C1 segment of cervical spinal cord (tissue), 14 donors: ENCODE measurements at regions not wholly inside any gene's neighbourhood (a gene's known extent, or its start where the extent isn't known, plus 50 kb on each side); places are given as distances from the start of the nearest gene placed in this dataset.
"Not testable (repeated sequence)": the region's sequence is repeated elsewhere in the genome, so short reads cannot be mapped to it uniquely, and the experiment has no call there.

Experiments
- DNase-seq, 14 donors: peaks; one replicate each; lab custom pipeline; 2025; lab: John Stamatoyannopoulos, UW

DNA sequence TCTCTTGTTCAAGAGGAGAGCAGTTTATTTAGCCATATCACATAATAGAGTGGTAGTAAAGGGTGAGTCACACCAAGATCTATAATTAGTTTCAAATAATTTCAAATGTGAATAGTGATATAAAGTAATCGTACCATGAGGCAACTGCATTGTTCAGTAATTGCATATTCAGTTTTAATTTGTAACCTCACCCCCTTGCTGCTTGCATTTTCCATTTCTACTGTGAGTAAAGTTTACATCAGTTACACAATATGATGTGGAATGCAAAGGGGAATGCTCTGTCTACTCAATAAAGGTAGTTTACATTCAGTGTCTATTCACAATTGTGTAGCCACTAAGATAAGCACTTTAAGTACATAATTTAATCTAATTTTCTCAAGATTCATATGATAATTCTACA lies 1695.7 kb upstream of the SPRY2 start:
- DNase-seq: no peak

DNA sequence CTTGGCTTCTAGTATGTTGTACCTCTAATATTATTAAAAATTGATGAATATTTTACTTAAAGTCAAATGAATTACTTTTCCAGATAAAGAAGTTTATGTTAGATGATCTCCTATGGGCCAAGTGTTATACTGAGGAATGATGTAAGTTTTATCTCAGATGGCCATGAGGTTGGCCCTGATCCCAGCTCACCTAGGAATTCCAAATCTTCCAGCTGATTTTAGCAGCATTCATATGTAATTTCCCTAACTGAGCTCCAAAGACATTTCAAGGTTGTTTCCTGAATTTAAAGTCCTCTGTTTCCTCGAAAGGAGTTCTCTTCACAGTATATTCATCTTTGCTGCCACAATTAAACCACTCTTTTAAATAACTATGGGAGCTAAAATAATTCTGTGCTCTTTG lies 1670.4 kb upstream of the SPRY2 start:
- DNase-seq: no peak

GRCh38 chr13:82010780-82011179 lies 1669.9 kb upstream of the SPRY2 start:
- DNase-seq: no peak

DNA sequence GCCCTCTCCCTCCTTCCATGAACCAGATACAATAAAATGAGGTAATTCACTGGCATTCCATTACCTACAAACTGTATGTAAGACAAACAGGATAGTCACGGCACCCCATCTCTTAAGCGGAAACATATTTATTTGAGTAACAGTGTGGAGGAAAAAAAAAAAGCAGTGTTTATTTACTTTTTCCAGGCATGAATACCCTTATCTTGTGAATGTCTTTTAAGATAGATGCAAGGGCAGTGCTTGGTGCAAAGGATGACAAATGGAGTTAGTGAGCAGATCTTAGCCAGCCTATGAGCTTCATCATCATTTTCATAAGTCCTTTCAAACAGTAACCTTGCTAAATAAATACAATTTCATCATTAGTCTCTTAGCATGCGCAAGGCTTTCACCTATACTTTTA lies 1661.8 kb upstream of the SPRY2 start:
- DNase-seq: no peak

GRCh38 chr13:81995316-81995715 lies 1654.4 kb upstream of the SPRY2 start:
- DNase-seq: no peak

DNA sequence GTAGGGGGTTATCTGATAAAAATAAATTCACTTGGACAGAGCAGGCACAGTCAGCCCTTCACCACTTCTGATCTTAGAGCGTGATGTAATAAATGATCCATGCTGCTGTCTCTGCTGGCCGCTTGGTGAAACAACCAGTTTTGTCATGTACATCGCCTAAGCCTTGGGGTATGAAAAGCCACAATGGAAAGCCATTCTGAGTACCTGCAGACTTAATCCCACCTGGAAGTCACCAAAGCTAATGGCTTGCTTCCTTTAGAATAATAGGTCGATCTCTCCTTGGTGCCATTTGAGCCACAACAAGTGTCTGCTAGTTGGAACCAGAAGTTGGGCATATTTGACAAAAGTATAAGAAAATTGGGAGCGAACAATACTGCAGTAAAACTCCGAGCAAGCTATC lies 1649.7 kb upstream of the SPRY2 start:
- DNase-seq: no peak

DNA sequence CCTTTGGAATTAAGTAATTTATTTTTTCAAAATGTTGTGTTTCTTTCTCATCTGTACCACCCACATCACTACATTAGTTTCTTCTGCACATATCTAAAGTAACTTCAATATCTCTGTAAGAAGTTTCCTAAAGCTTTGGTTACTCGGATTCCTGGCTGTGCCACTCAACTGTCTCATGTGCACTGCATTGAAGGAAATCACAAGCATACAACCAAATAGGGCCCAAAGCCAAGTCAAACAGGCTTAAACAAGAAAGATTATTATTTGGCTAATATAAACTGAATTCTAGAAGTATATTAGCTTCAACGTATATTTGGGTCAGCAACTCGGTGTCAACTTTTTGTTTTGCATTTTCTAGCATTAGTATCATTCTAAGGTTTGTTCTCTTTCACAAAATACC lies 1647.6 kb upstream of the SPRY2 start:
- DNase-seq: no peak

GRCh38 chr13:81987677-81988357 lies 1646.9 kb upstream of the SPRY2 start:
- DNase-seq: no peak

DNA sequence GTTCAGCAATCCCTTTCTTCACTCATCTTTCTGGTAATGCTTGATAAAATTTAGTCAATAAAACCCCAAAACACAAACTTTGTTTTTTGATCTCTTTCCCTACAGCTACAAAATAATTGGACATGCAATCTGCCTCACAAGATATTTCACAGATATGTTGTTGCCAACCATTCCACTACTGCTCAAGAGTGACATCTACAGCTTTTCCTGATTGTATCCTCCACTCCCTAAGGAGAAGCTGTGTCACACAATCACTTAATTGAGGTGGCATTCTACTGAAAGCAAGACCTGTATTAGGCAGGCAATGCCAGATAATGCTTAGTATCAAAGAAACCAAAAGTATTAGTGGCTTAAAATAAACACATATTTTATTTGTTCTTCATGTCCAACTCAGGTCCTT lies 1646.2 kb upstream of the SPRY2 start:
- DNase-seq: no peak

GRCh38 chr13:81986308-81986707 lies 1645.4 kb upstream of the SPRY2 start:
- no peak for DNase-seq

GRCh38 chr13:81957121-81957520 lies 1616.2 kb upstream of the SPRY2 start:
- no peak for DNase-seq

- peak in 1 of 14 donors; percentile 6 for DNase-seq
Measured at GRCh38 chr13:81929988-81930387, 1589.1 kb upstream of the SPRY2 start.

DNA sequence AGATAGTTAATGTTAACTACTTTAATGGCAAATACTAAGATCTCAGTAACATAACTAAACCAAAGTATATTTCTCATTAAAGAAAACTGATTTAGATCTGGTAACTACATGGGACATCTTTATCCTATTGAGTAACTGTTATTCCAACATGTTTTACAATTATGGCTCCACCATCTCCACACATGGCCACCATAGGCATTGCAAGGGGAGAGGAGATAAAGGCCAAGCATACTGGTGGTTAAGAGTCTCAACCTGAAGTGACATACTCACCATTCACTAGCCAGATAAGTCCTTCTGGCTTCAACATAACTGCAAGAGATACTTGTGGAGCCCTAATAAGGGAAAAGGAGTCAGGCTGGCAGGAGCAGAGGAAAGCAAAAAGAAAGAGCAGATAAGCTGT lies 1586.4 kb upstream of the SPRY2 start:
- DNase-seq: no peak

- DNase-seq: no peak
Measured at GRCh38 chr13:81917810-81918209, 1576.9 kb upstream of the SPRY2 start.

- DNase-seq: no peak
Measured at GRCh38 chr13:81916461-81916860, 1575.5 kb upstream of the SPRY2 start.

- no peak for DNase-seq
Measured at GRCh38 chr13:81907787-81908372, 1567.0 kb upstream of the SPRY2 start.

DNA sequence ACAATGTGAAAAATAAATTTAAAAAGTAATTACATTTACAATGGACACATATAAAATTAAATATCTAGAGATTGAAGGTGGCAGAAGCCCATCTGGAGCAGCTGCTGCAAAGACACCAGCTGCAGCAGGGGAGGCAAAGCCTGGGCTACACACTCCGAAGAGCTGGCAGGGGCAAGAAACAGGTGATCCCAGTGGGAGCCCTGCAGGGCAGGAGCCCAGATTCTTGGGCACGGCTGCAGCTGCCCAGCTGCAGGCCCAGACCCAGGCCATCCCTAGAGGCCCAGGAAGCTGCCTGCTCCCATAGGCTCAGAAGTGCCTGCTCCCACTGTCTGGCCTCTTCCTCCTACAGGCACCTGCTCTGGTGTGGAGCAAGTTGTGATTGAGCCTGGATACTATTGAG lies 1547.9 kb upstream of the SPRY2 start:
- DNase-seq: no peak

DNA sequence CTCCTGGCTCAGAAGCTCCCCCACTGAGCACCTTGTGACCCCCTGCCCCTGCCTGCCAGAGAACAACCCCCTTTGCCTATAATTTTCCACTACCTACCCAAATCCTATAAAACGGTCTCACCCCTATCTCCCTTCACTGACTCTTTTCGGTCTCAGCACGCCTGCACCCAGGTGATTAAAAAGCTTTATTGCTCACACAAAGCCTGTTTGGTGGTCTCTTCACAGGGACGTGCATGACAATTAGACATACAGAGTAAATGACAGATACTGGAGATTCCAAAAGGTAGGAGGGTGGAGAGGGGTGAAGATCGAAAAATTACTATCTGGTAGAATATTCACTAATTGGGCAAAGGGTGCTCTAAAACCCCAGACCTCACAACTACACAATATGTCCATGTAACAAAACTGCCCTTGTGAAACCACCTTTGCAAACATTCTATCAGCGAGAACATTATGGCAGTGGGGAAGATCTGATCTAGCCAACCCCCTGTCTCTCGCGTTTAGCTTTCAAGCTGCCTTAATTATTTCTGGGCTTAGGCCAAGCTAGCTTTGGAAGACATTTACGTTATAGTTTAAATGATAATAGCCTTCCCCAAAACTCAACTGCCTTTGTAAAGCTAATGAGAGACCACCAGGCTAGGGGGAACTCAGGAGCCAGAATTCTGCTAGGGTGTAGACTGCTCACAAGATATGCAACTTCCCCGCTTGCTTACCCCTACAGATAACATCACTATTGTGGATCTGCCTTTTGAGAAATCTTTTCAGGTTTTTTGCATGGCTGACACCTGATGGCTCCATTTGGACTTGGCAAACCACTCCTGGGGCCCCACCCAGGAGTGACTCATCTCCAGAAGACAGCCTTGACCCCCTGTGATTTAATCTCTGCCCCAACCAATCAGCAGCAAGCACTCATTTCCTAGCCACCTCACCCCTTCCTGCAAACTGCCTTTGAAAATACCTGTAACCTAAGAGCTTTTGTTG lies 1534.0 kb upstream of the SPRY2 start:
- no peak for DNase-seq

- no peak for DNase-seq
Measured at GRCh38 chr13:81874253-81874652, 1533.3 kb upstream of the SPRY2 start.

DNA sequence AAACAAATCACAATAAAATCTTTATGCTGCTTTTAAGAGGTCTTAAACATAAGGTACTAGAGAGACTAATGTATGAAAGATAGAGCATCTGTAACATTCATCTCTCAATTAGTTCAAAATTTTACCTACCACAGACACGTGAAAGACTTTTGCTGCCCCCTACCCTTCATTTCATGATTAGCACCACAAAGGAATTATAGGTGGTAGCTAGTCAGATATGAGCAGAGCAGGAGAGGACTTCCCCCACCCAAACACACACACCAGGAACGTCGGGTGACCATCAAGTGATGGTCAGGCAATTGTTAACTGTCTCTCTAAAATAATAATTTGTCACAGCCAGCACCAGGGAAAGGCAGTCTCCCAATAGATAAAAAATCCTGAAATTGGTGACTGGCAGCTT lies 1531.7 kb upstream of the SPRY2 start:
- no peak for DNase-seq

GRCh38 chr13:81871751-81872325 lies 1530.9 kb upstream of the SPRY2 start:
- DNase-seq: not testable (repeated sequence)

GRCh38 chr13:81848291-81848690 lies 1507.4 kb upstream of the SPRY2 start:
- no peak for DNase-seq
